HUES6 (cell line): ENCODE measurements at regions not wholly inside any gene's neighbourhood (a gene's known extent, or its start where the extent isn't known, plus 50 kb on each side); places are given as distances from the start of the nearest gene placed in this dataset.

ENCODE experiments used
- H3K27ac ChIP-seq: 2 replicates; pipeline ENCODE4 v1.7.0; 2013; ENCODE audit warnings: low read depth, mild to moderate bottlenecking, low read length, inconsistent platforms
- H3K27me3 ChIP-seq: 2 replicates; pipeline ENCODE4 v1.6.1; 2013; ENCODE audit warnings: low read length; ENCODE audit not compliant: control insufficient read depth, insufficient read depth
- H3K36me3 ChIP-seq: 2 replicates; pipeline ENCODE4 v1.6.1; 2013; ENCODE audit warnings: low read length; ENCODE audit not compliant: control insufficient read depth, insufficient read depth
- H3K4me1 ChIP-seq: 2 replicates; pipeline ENCODE4 v1.6.1; 2013; ENCODE audit warnings: low read length; ENCODE audit not compliant: control insufficient read depth, insufficient read depth
- H3K4me3 ChIP-seq: 2 replicates; pipeline ENCODE4 v1.5.1; 2013; ENCODE audit warnings: low read depth, low read length
- H3K9ac ChIP-seq: one replicate; pipeline ENCODE4 v1.6.1; 2013; ENCODE audit warnings: mild to moderate bottlenecking, low read length
- H3K9me3 ChIP-seq: 2 replicates; pipeline ENCODE4 v1.6.1; 2013; ENCODE audit warnings: low read depth, low read length; ENCODE audit not compliant: control insufficient read depth, insufficient read depth

DNA sequence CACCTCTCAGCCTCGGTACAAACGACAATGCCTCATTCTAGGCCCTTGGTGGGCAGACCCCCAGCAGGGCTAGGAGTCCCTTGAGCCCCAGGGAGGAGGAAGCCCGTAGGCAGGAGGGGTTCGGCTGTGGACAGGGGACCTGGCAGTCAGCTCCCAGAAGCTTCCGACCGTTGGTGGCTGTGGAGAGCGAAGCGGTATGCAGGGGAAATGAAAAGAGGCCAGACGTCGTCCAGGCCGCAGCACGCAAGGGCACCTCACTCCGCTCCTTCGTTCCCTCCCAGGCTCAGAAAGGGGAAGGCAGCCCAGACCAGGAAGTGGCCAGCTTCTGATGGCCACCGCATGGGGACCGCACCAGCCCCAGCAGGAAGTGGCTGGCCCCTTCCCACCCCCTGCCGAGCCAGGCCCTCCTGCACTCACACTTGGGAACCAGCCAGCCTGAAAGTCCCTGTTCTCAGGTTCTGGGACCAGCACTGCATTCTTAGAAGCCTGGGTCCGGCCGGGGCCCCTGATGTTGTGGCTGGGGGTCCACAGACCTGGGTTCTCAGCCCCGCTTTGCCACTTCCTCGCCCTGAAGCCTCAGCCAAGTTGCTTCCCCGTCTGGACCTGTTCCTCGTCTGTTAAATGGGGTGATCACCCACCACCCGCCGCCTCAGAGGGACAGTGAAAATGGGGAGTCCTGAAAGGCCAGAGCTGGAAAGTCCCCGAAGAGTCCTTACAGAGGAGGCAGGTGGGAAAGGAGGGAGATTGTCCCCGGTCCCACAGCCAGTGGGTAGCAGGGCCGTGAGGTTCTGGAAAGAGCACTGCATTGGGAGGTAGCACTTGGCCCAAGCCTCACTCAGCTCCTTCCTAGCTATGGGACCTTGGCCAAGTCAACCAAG is 104.0 kb upstream of the RUNX3 start:
- no peak overlapping the region for H3K27ac ChIP-seq
- H3K4me3 ChIP-seq: no peak overlapping the region
- H3K4me1 ChIP-seq: peaks cover 11% of the 10 kb centered on the region; the same call in 1 of the 2 replicates
- H3K36me3 ChIP-seq: no peaks in the 10 kb centered on the region
- H3K27me3 ChIP-seq: no peaks in the 10 kb centered on the region
- H3K9me3 ChIP-seq: no peaks in the 10 kb centered on the region
- H3K9ac ChIP-seq: no peak overlapping the region

DNA sequence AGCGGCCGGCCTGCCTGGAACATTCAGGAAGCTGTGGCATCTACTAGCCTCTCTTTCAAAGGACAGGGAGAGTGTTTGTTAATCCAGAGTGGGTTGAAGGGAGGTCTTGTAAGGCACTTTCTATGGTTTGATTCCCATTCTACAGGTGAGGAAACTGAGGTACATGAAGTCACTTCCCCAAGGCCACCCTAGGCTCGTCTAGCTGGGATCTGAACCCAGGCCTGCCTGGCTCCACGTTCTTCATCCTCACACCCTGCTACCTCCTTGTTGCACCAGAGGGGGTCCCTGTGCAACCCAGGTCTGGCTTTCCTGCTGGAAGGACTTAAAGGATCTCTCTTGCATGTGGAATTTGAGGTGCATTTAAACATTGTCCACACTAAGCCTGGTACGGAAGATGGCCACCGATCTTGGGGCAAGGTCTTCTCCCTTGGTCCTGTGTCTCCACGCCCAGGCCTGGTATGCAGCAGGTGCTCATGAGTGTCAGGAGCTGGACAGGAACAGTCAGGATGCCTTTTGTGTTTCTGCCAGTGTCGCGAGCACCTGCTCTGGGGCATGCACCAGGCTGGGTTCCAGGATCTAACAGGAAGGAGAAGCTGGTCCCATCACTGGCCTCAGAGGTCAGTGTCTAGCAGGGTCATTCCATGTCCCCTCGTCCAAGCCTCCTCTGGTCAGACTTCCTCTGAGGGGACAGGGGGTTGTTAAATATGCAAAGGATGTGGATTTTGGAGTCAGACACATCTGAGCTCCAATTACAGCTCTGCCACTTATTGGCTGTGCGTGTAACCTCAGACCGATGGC is 103.2 kb upstream of the RUNX3 start:
- no peaks in the 10 kb centered on the region for H3K9me3 ChIP-seq
- no peak overlapping the region for H3K4me3 ChIP-seq
- peaks cover 11% of the 10 kb centered on the region; the same call in 1 of the 2 replicates for H3K4me1 ChIP-seq
- no peak overlapping the region for H3K9ac ChIP-seq
- H3K27ac ChIP-seq: no peak overlapping the region
- H3K27me3 ChIP-seq: no peaks in the 10 kb centered on the region
- H3K36me3 ChIP-seq: no peaks in the 10 kb centered on the region

- no peak overlapping the region for H3K9ac ChIP-seq
- H3K9me3 ChIP-seq: no peaks in the 10 kb centered on the region
- H3K27me3 ChIP-seq: no peaks in the 10 kb centered on the region
- H3K36me3 ChIP-seq: no peaks in the 10 kb centered on the region
- no peak overlapping the region for H3K27ac ChIP-seq
- H3K4me1 ChIP-seq: peaks cover 17% of the 10 kb centered on the region
- no peak overlapping the region for H3K4me3 ChIP-seq
These were observed 102.0 kb upstream of the RUNX3 start for GRCh38 chr1:25031966-25032667.

- no peaks in the 10 kb centered on the region for H3K27me3 ChIP-seq
- H3K9me3 ChIP-seq: no peaks in the 10 kb centered on the region
- no peak overlapping the region for H3K4me3 ChIP-seq
- peaks cover 22% of the 10 kb centered on the region for H3K4me1 ChIP-seq
- H3K9ac ChIP-seq: no peak overlapping the region
- H3K36me3 ChIP-seq: no peaks in the 10 kb centered on the region
- H3K27ac ChIP-seq: no peak overlapping the region
These were observed 101.5 kb upstream of the RUNX3 start for GRCh38 chr1:25031601-25031965.

- Histone ChIP-seq H3K9ac (no peak overlapping the region), H3K4me3 (no peak overlapping the region), H3K27me3 (no peaks in the 10 kb centered on the region), H3K4me1 (peaks cover 22% of the 10 kb centered on the region), H3K36me3 (no peaks in the 10 kb centered on the region), H3K27ac (no peak overlapping the region), H3K9me3 (no peaks in the 10 kb centered on the region)
These were observed 100.9 kb upstream of the RUNX3 start for GRCh38 chr1:25030674-25031589.

DNA sequence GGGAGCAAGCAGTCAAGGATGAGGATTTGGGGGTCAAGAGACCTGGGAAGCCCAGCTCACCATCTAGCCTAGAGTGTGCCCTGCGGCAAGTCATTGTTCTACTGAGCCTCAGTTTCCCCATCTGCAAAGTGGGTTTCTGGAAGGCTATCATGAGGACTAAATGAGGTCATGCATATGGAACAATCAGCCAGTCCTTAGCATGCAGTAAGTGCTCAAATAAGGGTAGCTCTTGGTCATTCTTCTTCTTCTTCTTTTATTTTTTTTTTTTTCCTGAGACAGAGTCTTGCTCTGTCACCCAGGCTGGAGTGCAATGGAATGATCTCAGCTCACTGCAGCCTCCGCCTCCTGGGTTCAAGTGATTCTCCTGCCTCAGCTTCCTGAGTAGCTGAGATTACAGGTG is 99.9 kb upstream of the RUNX3 start:
- no peak overlapping the region for H3K9ac ChIP-seq
- H3K9me3 ChIP-seq: no peaks in the 10 kb centered on the region
- H3K27me3 ChIP-seq: no peaks in the 10 kb centered on the region
- no peak overlapping the region for H3K4me3 ChIP-seq
- peaks cover 22% of the 10 kb centered on the region for H3K4me1 ChIP-seq
- H3K27ac ChIP-seq: no peak overlapping the region
- H3K36me3 ChIP-seq: no peaks in the 10 kb centered on the region

- peaks cover 16% of the 10 kb centered on the region for H3K4me1 ChIP-seq
- no peaks in the 10 kb centered on the region for H3K9me3 ChIP-seq
- H3K4me3 ChIP-seq: no peak overlapping the region
- no peaks in the 10 kb centered on the region for H3K36me3 ChIP-seq
- no peak overlapping the region for H3K27ac ChIP-seq
- H3K9ac ChIP-seq: no peak overlapping the region
- no peaks in the 10 kb centered on the region for H3K27me3 ChIP-seq
These were observed 99.0 kb upstream of the RUNX3 start for GRCh38 chr1:25028907-25029599.

DNA sequence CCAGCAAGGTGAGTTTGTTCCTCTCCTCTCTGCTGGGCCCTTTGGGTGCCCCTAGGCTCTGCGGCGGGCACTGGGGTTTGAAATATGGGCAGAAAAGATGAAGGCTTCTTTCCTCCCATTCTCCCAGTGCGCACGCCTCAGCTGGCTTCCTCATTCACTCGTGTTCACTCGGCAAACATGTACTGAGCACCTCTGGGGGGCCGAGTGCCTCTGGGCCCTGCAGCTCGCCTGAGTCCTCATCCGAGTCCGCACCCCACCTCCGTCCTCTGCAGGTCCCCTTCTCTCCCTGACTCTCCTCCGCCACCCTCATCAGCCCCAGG is 98.5 kb upstream of the RUNX3 start:
- Histone ChIP-seq H3K36me3 (no peaks in the 10 kb centered on the region), H3K27ac (no peak overlapping the region), H3K4me1 (peaks cover 11% of the 10 kb centered on the region), H3K9me3 (no peaks in the 10 kb centered on the region), H3K4me3 (no peak overlapping the region), H3K9ac (no peak overlapping the region), H3K27me3 (no peaks in the 10 kb centered on the region)

DNA sequence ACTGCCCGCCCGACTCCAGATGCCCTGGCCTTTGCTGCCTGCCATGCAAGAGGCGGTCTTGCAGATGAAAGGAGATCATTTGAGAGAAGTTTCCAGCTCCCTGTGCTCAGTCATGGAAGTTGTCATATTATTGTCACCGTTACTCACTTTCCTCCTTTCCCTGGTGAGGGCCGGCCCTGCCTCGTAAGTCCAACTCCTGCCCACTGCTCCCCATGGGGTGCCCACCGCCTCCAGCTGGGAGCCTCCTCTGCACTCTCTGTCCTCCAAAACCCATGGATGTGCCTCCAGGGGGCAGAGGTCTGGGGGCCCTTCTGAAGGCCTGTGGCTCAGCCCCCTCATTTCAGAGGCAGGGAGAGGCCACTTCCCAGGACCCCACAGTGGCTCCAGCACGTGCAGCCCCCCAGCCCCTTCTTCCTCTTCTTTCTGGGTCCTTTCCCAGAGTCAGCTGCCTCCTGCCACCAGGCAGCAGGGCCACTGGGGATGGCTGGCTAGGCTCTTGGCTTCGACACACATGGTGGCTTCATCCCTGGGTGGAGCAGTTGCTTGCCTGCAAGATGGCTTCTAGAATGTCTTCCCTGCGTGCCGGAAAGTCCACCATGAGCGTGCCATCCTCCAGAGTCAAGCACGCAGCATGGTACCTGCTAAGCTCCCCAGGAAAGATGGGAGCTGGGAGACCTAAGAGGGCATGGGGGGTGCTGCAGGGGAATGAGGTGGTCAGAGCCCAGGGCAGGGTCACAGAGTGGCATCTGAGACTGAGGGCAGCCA is 97.9 kb upstream of the RUNX3 start:
- Histone ChIP-seq H3K9ac (no peak overlapping the region), H3K27me3 (no peaks in the 10 kb centered on the region), H3K27ac (no peak overlapping the region), H3K4me1 (peaks cover 15% of the 10 kb centered on the region), H3K4me3 (no peak overlapping the region), H3K36me3 (no peaks in the 10 kb centered on the region), H3K9me3 (no peaks in the 10 kb centered on the region)
